ENCODE measurements at regions not wholly inside any gene's neighbourhood (a gene's known extent, or its start where the extent isn't known, plus 50 kb on each side); places are given as distances from the start of the nearest gene placed in this dataset.
"Not testable (repeated sequence)": the region's sequence is repeated elsewhere in the genome, so short reads cannot be mapped to it uniquely, and the experiment has no call there.

DNA sequence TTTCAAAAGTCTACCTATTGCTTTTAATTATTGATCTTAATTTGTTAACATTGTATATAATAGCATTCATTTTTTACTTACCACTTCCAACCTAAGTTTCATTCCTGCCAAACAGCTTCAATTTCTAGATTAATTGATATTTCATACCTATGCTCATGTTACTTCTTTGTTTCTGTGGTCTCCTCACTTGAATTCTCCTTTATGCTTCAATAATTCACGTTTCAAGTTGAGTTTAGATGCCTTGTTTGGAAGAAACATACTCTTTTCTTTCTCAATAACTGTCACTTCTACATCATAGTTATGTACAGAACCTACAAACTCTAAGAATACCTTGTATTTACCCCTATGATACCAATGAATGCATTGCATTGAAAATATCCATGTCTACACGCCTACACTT is 862.2 kb upstream of the LRATD1 start:
- DNase-seq, result no peak

DNA sequence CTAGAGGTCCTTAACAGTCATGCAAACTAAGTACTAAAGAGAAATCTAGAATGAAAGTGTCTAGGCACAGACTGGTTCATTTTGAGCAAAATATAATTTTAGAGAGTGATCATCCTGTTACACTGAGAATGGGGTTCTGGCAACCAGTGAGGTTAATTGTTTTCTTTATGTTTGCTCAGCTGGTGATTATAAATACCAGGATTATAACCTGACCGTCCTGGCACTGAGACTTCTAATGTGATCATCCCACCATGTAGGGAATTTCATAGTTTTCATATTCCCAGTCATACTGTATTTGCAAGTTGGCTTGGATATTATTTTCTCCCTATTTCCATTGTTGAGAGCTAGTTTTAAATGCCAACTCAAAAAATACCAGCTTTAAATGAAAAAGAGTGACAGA is 852.5 kb upstream of the LRATD1 start:
- DNase-seq, result no peak

DNA sequence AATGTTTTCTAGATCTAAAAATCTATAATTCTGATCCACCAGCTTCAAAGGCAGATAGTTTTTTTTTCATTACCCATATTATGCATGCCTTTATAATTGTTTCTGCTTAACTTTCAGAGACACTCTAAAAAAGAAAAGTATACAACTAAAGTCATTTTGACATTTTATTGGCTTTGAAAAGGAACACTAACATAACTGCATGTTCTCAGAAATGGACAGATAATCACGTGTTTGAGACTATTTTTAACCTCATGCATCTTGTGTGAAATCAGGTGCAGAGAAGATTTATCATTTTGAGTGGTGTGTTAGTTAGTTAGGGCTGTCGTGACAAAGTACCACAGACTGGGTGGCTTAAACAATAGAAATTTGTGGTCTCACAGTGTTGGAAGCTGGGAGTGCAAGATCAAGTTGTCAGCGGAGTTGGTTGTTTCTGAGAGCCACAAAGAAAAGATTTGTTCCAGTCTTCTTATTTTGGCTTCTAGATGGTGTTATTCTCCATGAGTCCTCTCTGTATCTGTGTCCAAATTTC is 841.4 kb upstream of the LRATD1 start:
- no peak for DNase-seq

DNA sequence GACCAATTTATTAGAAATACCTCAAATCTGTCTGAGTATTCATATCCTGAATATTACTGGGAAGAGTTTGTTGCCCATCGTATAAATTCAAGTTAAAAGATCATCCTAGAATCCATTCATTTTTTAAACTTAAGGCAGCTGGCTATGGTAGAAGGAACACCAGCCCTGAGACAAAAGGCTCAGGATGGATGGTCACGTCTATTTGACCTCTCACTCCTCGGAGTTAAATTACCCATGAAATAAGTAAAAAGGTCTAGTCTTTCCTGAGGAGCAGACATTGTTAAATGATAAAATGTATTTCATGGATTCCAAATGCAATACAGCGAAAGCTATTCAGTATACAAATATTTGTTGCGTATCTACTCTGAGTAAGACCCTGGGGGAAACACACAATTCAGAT is 826.0 kb upstream of the LRATD1 start:
- no peak for DNase-seq

DNA sequence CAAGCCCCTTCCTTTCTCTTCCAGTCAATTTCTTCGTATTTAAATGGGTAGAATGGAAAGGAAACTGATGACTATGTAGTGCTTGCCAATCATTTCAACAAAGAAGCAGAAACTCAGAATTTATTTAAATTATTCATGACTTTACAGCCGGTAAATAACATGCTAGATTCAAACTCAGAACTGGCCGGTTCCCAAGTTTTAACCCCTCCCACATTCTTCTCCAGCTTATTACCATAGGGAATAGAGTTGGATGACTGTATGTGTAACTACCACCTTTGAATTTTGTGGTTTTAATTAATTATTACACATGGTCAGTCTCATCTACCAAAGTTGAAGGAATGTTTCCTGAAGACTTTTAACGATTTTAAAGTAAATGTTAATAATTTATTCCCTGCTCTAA is 819.3 kb upstream of the LRATD1 start:
- no peak for DNase-seq

DNA sequence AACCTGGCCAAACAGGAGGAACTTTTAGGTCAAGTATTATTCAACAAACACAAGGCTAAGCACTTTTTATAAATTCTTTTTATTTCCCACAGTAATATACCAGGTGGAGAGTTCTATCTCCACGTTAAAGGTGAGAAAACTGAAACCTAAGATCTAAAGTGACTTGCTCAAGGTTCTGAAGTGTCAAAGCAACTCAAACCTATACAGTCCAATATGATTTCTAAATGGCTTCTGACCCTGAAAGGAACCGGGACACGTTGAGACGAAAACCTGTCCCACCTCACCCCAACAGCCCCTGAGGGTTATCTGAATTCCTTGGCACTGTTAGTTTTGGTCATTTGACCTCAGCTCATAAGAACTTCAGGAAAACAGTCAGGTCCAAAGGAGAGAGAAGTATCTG is 814.5 kb upstream of the LRATD1 start:
- no peak for DNase-seq

DNA sequence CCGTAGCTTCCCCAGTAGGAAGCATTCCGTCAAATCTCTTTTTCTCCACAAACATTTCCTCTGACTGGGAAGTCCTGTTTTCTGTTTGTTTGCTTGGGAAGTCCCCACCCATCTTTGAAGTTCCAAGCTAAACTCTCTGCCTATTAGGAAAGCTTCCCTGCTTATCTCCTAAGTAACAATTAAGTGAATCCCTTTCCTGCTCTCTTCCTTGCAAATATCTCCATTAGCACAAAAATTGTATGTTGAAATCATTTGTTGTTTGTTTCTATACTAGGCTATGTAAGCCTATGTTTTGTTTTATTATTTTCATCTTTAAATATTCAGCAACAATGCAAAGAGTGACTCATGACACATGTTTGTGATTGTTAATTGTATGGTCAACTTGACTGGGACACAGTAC is 812.6 kb upstream of the LRATD1 start:
- DNase-seq, result no peak

DNA sequence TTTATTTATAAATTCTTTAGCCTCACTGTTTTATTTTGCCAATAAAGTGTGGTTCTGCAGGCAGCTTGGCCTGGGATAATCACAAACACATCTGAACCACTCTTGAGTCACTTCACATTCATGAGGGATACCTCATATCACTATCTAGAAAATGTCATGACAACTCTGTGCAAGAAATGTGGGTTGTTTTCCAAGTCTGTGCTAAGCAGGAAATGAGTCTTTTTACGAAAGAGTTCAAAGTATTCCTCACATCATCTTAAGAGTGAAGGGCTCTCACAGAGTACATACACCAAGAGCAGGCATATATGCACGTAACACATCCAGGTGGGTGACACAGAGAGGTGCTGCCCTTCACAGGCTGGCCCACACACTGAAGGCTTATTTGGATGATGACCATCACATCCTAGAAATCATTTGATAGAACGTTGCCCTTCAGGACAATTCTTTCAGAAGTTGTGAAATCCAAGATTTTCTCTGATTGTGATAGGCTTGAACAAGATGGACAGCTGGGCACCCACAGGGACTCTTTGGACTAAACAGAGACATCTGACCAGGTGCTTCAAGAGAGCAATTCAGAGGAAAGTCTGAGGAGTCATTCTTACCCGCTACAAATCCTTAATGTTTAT is 811.1 kb upstream of the LRATD1 start:
- no peak for DNase-seq

DNA sequence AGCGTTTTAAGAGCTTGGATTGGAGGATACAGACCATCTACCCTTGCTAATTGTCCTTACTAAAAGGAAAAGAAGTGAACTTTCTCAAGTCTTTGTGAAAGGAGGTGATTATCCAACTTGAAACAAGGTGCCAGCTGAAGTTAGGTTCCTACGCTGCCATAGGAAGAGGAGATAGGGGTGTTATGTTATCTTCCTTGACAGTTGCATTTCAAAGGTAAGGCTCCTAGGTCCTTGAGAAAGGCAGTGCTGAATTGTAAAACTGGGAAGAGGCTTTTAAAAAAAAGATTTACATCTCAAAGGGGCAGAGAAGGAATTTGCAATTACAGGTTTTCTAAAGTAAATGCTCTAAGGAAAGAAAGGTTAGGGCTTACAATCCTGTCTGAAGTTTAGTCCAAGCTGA is 810.2 kb upstream of the LRATD1 start:
- no peak for DNase-seq

DNA sequence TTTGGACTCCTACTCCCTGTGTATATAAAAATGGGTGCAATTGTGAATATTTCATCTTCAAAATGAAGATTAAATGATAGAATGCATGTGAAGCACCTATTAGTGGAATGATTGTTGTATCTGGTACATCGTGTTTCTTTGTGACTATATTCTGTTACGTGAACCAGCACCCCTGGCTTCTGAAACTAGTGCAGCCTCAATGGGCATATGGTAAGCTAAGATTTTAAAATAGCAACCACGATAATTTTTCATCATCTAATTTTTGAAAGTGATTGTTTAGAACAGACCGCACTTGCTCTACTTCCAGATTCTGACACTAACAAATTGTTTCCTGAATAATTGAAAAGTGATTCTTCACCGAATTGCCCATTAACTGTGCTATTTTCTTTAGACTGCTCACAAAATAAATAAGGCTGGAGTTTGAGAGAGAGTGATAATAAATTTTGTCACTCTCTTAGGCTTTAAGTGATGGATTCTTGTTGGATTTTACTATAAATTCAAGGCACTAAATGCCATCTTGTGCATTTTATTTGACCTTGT is 806.1 kb upstream of the LRATD1 start:
- DNase-seq, result no peak

DNA sequence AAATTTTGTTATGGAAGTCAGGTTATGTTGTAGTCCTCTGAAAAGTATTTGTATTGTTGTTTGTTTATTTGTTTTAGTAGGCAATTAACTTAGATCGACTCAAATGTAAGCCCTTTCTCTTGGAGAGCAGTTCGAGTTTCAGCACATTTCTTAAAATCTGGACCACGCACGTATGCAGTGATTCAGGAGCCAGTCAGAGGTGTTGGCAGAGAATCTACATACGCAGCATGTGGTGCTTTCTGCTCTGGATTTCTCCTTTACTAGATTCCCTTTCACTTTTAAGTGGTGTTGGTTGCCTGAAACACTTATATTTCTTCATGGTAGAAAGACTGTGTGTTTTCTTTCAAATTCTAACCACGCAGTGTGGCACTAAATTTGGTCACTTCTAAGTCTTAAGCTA is 773.9 kb upstream of the LRATD1 start:
- no peak for DNase-seq

DNA sequence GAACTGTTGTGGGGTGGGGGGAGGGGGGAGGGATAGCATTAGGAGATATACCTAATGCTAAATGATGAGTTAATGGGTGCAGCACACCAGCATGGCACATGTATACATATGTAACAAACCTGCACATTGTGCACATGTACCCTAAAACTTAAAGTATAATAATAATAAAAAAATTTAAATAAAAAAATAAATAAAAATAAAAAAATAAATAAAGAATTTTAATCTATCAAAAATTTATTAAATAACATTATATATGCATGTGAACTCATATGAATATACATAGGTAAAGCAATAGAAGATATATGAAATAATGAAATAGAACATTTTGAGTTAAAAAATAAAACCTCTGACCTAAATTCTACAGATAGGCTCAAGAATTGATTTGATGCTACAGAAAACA is 764.2 kb upstream of the LRATD1 start:
- not testable (repeated sequence) for DNase-seq

DNA sequence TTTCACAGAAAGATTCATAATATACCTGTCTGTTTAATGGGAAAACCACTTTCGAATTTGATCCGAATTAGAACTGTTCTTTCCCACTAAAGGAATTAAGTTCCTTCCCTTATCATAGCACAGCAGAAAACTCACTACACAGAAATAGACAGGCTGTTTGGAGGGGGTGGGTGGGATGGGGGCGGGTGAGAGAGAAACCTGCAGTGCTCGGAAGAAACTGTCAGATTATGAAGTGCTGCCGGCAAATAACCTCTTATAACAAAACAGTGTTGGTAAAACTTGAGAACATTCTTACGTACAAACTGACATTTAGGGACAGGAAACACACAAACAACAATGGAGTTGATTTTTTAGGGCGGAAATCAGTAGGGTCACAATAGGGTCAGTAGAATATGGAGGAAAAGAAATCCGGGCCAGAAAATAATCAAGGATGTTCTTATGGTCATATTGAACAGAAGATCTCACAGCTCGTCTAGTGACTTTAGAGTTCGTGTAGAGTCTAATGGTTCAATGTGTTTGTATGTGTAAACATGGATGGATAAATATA is 756.0 kb upstream of the LRATD1 start:
- DNase-seq, result no peak

DNA sequence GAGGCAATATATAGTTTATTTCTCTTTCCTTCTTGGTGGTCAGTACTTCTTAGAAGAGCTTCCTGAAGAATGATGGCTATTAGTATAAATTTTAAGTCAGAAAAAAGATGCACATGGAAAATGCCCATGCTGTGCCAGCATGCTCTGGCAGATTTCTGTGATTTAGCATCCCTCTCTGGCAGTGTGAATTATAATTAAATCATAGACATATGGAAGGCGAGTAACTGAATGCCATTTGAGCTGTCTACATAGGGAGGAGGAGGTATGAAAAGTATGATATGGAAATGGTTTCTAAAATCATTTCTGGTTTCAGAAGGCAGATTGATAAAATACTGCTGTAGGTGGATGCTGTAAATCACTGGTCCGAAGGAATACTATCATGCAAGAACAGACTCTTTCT is 754.9 kb upstream of the LRATD1 start:
- DNase-seq, result no peak

DNA sequence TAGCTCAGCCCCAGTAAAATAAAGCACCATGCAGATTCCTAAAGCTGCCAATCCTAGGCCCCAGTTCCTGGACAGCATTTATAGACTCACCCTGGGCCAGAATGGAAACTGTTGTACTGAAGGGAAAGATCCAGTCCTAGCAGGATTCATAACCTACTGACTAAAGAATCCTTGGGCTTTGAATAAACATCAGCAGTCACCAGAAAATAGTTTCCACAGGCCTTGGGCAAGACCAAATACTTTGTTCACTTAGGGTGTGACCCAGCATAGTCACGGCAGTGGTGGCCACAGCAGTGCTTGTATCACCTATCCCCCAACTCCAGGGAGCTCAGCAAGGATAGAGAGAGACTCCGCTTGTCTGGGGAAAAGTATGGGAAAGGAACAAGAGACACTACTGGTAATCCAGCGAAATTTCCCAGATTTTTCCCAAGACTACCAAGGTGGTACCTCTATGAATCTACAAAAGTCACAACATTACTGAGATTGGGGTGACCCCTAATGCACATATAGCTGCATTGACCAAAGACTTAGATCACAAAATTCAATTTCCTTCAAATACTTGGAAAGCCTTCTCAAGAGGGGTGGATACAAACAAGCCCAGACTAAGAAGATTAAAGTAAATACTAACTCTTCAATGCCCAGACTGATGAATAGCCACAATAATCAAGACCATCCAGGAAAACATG is 748.1 kb upstream of the LRATD1 start:
- DNase-seq, result no peak

DNA sequence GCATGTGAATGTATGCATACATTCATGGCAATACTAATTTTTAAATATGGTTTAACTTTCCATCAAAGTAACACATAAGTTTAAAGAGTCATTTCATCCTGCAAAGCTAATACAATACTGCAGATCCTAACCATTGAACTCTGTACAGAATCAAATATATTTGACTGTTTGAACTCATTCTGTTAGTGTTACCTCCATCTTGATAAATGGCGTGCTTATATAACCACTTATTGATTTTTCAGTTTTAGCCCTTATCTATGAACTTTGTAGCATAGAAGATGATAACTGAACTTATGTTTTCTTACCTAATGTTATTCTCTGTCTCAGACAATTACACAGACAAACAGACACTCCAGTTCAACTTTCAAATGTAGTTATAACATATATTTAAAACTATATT is 731.0 kb upstream of the LRATD1 start:
- DNase-seq, result no peak

DNA sequence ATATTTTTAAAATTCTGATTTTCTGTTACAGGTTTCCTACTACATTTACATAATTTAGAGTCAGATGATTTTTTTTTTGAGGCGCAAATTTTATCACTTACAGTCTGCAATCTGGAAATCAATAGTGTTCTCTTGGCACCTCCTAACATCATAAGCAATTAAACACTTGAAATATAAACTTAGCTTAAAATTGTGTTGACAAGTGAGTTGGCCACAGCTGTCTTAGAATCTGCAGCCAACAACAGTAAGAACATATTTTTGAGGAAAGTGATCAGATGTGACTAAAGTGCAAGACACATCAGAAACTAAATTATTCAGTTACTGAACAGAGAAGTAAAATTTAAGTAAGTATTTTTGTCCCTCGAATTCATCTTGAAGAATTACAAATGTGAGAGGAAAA is 726.7 kb upstream of the LRATD1 start:
- DNase-seq, result no peak

DNA sequence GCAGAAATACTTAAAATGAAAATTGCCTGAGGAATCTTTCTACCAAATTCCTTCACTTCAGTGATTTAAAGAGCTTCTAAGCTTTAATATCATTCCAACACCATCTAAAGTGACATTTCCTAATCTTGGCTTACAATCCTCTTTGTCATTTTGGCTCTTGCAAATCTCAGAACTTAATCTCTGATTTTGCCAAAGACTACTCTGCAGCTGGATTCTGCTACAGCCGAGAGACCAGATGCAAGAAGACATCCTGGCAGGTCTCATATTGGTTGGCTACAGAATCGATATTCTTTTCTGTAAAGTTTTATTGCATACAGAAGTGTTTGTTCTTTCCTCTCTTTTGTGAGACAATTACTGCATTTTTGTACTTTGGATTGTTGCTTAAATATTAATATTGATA is 716.5 kb upstream of the LRATD1 start:
- DNase-seq, result no peak

DNA sequence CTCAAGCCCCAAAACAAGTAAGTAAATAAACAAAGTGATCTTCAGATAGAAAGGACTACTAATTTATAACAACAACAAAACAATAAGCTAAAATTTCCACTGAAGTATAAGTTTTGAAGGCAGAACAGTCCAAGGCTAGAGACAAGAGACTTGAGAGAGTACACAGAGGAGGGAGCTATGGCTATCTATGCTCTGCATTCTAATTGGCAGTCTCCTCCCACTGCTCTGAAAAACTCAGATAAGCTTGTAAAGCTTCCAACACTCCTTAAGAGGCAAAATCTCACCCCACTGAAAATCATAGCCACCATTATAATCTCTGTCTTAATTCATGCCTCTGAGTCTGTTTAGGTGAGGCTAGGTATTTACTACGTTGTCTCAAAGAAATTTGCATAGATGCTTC is 714.6 kb upstream of the LRATD1 start:
- no peak for DNase-seq

DNA sequence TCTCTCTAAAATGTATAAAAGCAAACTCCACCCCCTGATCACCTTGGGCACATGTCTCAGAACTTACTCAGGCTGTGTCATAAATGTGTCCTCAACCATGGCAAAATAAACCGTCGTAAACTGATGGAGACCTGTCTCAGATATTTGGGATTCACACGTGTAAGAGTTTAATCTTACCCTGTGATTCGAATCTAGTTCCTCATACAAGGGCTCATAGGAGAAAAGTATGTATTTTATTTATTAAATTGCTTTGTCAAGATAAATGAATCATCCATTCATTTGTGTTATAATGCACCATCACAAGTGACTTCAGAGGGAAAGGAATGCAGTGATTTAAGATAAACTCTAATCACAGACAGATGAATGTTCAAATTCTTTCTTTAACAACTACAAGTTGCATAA is 712.5 kb upstream of the LRATD1 start:
- no peak for DNase-seq

DNA sequence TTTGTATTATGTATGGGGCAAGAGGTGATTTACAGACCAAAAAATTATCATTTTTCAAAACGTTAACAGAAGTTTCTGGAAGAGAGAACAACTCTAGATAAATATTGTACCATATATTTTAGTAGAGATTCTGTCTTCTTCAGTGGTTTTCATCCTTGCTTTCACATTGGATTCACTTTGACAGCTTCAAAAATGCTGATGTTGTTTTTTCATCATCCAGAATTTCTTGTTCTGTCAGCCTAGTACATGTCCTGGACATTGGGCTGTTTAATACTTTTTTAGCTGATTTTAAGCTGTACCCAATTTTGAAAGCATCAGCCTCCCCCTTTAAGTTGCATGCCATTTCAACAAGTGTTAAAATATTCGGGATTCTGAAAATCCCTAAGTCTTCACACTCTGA is 711.3 kb upstream of the LRATD1 start:
- DNase-seq, result no peak

DNA sequence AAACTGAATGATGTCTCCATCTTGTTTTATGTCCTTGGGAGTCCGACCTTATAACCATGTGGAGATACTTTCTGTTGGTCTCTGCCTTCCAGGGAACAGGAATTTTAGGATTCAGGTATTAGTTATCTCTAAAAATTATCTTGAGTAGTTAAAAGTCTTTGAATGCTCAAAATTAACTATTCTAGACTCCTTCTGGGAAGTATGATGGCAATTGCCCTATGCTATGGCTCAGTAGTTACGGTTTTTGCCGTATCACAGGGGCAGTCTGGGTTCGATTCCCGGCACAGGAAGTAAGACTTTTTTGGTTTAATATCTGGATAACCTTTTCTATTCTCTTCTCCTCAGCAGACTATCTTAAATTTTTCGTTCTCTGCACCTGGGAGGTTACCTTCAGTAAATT is 708.7 kb upstream of the LRATD1 start:
- DNase-seq, result no peak

DNA sequence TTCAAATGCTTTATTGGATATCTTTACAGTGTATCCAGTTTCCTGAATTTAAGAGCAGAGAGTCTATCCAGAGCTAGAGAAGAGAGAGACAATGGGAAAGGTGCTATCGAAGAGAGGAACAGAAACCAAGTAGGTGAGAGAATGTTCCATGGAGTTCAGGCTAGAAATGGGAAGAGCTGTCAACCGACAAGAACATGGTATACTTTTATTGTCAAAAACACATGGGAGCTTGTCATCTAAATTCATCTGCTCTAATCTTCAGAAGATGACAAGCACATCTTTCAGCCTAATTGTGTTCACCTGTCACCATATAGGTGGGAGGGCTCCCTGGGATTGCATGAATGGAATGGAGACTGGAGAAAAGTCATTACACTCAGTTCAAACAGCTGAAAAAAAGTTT is 690.4 kb upstream of the LRATD1 start:
- no peak for DNase-seq

DNA sequence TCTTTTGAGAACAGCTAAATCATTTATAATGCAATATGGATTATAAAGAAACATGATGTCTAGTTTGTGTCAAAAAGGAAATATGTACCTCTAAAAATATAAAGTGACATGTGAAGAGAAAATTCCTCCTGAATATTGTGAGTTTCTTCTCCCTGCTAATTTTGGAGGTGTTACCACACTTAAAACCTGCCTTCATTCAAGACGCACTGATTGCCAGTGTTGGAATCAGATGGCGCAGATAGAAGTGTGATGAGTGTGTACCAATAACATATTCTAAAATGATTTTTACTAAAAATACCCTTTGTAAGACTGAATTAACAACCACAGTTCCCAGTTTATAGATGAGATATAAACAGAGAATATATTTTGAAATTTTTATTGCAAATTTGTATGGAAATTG is 681.8 kb upstream of the LRATD1 start:
- DNase-seq, result no peak

All from effector CD8-positive, alpha-beta T cell (primary cell).